ENCODE measurements at regions not wholly inside any gene's neighbourhood (a gene's known extent, or its start where the extent isn't known, plus 50 kb on each side); places are given as distances from the start of the nearest gene placed in this dataset.

- TF ChIP-seq EP300 (IDR thresholded peaks at IDR 0.05) (no peak), CTCF (IDR thresholded peaks at IDR 0.05) (no peak), POLR2A (IDR thresholded peaks at IDR 0.05; ENCODE audit: low read depth) (no peak), POLR2AphosphoS5 (IDR thresholded peaks at IDR 0.05) (no peak)
These were observed 76.2 kb upstream of the NTRK2 start for GRCh38 chr9:84593352-84593751.

Data from esophagus muscularis mucosa (tissue), 4 donors.